ENCODE measurements at regions not wholly inside any gene's neighbourhood (a gene's known extent, or its start where the extent isn't known, plus 50 kb on each side); places are given as distances from the start of the nearest gene placed in this dataset.

DNA sequence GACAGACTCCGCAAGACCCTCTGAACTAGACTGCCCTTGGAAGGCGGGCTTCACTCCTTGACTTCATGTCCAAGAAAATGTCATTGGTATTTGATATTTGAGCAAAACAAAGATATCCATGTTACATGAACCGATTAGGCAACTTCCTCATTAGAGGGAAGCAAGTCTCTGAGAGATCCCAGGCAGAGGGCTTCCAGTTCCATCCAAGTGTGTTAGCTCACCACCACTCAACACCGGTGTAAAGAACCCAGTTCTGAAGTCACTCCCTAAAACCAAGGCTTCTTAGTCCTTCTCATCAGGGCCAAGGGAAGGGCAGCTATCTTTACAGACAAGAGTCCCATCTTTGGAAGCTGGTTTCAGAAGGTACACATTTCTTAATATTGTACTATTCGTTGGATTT is 87.2 kb upstream of the CDKN3 start:
- Mint-ChIP-seq H3K4me3 (no peak overlapping the region), H3K27me3 (peaks cover 59% of the 10 kb centered on the region), H3K4me1 (no peaks in the 10 kb centered on the region), H3K36me3 (ENCODE audit: insufficient read depth) (no peaks in the 10 kb centered on the region), H3K9me3 (no peaks in the 10 kb centered on the region), H3K27ac (ENCODE audit: low read depth) (no peak overlapping the region)
- DNase-seq (ENCODE audit: low spot score in 2 of 2), result no peak
- no peak for ATAC-seq (replicated peaks; ENCODE audit: extremely low read depth, poor library complexity, severe bottlenecking)

DNA sequence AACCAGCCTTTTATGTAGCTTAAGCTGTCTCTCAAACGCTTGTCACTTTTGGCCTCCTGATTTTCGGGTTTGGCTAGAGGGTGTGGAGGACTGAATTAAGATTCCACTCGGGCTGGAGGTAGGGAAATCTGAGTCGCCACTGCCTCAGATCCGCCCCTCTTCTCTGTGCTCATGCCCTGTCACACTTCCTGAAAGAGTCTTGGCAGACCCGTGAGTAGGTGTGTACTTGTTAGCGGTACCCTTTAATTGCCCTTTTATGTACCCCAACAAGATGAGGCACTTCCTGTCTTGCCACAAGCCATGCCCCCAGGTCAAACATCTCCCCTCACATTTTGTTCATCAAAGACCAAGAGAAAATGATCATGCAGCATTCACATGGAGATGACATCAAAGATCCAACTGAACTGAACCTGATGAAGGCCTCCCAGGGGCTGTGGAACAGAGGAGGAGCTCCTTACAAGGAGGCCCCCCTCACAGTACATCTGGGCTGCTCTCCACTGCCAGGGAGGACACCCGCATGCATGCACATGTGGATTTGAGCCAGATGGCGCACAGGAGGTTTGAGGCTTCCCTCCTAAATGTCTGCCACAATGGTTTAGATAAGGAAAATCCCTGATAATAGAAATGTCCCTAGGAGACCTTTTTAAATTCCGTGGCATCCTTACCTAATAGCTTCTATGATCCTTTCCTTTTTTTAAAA is 86.5 kb upstream of the CDKN3 start:
- no peak overlapping the region for H3K27ac Mint-ChIP-seq (ENCODE audit: low read depth)

DNA sequence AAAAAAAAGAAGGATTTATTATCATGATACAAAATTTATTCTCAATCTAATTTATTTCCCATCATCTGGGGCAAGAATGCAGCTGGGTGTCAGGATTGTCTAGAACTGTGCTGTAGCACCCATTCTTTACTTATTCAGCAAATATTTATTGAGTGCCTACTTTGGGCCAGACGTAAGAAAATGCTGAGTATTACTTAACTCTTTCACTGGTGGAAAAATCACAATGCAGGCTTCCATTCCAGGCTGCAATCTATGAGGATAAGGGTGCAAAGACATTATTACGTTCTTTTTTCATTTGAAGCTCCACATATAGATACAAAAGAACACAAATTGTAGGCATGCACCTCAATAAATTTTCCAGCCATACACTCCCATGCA is 86.0 kb upstream of the CDKN3 start:
- no peak overlapping the region for H3K4me3 Mint-ChIP-seq
- no peaks in the 10 kb centered on the region for H3K4me1 Mint-ChIP-seq
- ATAC-seq (replicated peaks; ENCODE audit: extremely low read depth, poor library complexity, severe bottlenecking) (no peak), DNase-seq (ENCODE audit: low spot score in 2 of 2) (no peak)
- no peaks in the 10 kb centered on the region for H3K9me3 Mint-ChIP-seq
- H3K27ac Mint-ChIP-seq (ENCODE audit: low read depth), result no peak overlapping the region
- peaks cover 59% of the 10 kb centered on the region for H3K27me3 Mint-ChIP-seq
- H3K36me3 Mint-ChIP-seq (ENCODE audit: insufficient read depth), result no peaks in the 10 kb centered on the region

More for the DNA sequence above, 86.5 kb upstream of the CDKN3 start:
- Mint-ChIP-seq H3K36me3 (ENCODE audit: insufficient read depth) (no peaks in the 10 kb centered on the region), H3K9me3 (no peaks in the 10 kb centered on the region), H3K4me3 (no peak overlapping the region), H3K27me3 (peaks cover 59% of the 10 kb centered on the region), H3K4me1 (no peaks in the 10 kb centered on the region)
- no peak for DNase-seq (ENCODE audit: low spot score in 2 of 2)
- ATAC-seq (replicated peaks; ENCODE audit: extremely low read depth, poor library complexity, severe bottlenecking), result no peak

DNA sequence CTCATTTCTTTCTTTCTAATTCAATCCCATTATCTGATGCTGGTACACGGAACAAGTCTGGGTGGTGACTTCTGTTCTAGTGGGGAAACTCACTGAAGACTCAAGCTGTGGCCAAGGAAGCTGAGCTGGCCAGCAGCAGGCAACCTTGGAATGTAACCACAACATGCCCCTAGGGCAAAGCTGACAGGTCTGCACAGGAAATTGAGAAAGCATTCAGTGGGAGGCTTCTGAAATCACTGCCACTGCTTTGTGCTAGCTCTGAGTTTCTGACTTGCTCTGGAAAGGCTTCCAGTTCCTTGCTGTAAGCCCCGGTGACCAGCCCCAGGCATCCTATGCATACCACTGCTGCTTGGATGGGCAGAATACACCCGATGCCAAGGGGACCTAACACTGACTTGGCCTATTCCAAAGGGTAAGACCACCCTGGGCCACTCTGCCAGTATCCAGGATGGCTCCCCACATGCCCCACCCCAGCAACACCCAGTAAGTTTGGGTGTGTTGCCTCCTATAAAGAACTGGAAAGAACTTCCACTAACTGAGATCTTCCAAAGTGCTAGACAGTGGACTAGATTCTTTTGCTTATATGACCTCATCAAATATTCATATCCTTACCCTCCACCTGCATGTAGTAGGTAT is 84.5 kb upstream of the CDKN3 start:
- no peak overlapping the region for H3K4me3 Mint-ChIP-seq
- H3K4me1 Mint-ChIP-seq, result no peaks in the 10 kb centered on the region
- no peaks in the 10 kb centered on the region for H3K36me3 Mint-ChIP-seq (ENCODE audit: insufficient read depth)
- H3K27me3 Mint-ChIP-seq, result peaks cover 53% of the 10 kb centered on the region
- H3K9me3 Mint-ChIP-seq, result no peaks in the 10 kb centered on the region
- ATAC-seq (replicated peaks; ENCODE audit: extremely low read depth, poor library complexity, severe bottlenecking), result no peak
- no peak for DNase-seq (ENCODE audit: low spot score in 2 of 2)
- H3K27ac Mint-ChIP-seq (ENCODE audit: low read depth), result no peak overlapping the region

DNA sequence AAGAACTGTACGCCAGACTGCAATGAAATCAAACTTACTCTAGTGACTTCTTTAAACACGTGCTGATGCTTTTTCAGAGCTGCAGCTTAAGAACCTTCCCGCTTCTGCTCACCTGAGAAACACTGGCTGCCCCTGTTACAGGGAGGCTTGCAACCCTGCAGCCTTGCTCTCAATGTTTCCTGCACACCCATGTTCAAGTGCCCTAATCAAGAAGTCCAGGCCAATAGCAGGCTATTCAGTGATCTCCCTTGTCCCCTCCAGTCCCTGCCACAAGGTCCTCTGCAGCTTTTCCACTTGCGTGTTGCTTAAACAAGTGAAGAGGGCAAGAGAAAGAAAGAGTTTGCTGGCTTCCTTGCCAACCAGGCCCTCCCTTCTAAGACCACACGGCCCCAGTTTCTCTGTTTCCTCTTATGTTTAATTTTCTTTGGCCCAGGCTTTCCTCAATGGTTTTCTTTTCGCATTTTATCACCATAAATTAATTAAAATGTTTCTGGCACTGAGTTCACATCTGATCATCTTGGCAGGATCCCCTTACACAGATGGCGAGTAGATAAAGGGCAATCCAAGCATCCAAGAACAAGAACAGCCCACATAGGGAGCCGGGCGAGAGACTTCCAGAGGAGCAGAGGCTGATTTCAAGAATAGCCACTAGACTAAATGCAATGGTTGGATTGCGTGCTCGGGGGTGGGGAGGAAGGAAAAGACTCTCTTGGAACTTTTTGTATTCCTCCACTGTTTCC is 82.3 kb upstream of the CDKN3 start:
- ATAC-seq (replicated peaks; ENCODE audit: extremely low read depth, poor library complexity, severe bottlenecking) (no peak), DNase-seq (ENCODE audit: low spot score in 2 of 2) (no peak)
- Mint-ChIP-seq H3K27ac (ENCODE audit: low read depth) (no peak overlapping the region), H3K4me1 (no peaks in the 10 kb centered on the region), H3K36me3 (ENCODE audit: insufficient read depth) (no peaks in the 10 kb centered on the region), H3K27me3 (peaks cover 53% of the 10 kb centered on the region), H3K4me3 (no peak overlapping the region), H3K9me3 (no peaks in the 10 kb centered on the region)

DNA sequence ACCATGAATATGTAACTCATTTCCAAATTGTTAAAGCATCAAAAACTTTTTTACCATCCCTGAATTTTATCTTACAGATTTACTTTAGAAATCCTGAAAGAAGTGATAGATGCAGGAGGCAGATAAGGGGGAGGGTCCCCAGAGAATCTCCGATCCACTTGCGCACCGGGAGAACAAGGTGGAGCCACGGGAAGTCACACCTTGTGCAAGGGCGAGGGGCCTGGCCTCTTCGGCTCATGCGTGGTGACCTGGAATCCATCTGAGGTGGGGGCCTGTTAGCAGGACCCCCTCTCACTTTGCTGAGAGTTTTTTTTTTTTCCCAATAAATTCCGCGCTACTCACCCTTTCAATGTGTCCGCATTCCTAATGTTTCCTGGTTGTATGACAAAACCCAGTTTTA is 80.2 kb upstream of the CDKN3 start:
- DNase-seq (ENCODE audit: low spot score in 2 of 2) (no peak), ATAC-seq (replicated peaks; ENCODE audit: extremely low read depth, poor library complexity, severe bottlenecking) (no peak)
- no peaks in the 10 kb centered on the region for H3K9me3 Mint-ChIP-seq
- H3K27me3 Mint-ChIP-seq, result peaks cover 52% of the 10 kb centered on the region
- H3K4me1 Mint-ChIP-seq, result no peaks in the 10 kb centered on the region
- H3K27ac Mint-ChIP-seq (ENCODE audit: low read depth), result no peak overlapping the region
- no peaks in the 10 kb centered on the region for H3K36me3 Mint-ChIP-seq (ENCODE audit: insufficient read depth)
- no peak overlapping the region for H3K4me3 Mint-ChIP-seq

DNA sequence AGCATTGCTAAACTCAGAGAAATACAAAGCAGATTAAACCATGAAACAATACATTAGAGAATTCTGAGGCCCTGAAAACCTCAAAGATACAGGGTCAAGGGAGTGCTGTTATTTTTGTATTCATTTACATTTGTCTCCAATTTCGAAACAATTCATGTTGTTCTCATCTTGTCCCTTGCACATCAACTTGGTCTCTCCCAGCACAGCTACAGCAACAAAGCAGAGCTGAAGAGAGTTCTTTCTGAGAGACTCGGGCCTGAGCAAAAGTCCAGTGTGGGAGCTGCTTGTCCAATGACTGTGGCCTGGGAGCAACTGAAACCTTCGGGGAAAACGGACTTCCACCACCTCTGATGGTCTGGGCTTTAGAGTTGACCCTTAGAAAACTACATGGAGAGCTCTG is 79.4 kb upstream of the CDKN3 start:
- DNase-seq (ENCODE audit: low spot score in 2 of 2) (no peak), ATAC-seq (replicated peaks; ENCODE audit: extremely low read depth, poor library complexity, severe bottlenecking) (no peak)
- Mint-ChIP-seq H3K4me1 (no peaks in the 10 kb centered on the region), H3K27me3 (peaks cover 46% of the 10 kb centered on the region), H3K36me3 (ENCODE audit: insufficient read depth) (no peaks in the 10 kb centered on the region), H3K27ac (ENCODE audit: low read depth) (no peak overlapping the region), H3K4me3 (no peak overlapping the region), H3K9me3 (no peaks in the 10 kb centered on the region)

DNA sequence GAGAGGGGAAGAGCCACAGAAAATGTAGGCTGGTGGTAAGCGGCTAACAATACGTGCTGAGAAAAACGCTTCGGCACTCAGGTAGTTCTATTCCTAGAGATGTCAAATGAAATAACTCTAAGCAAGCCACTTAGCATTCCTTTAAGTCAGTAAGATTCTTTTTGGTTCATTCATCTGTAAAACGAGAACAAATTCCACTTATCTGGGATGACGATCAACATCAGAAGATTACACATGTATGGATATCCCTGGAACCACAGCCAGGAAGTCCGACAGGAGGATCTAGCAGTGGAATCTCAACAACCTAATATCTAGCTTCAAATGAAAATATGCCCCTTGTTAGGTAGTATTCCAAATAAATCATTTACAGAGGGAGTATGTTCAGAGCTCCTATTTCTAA is 74.6 kb upstream of the CDKN3 start:
- no peaks in the 10 kb centered on the region for H3K36me3 Mint-ChIP-seq (ENCODE audit: insufficient read depth)
- no peaks in the 10 kb centered on the region for H3K9me3 Mint-ChIP-seq
- H3K27ac Mint-ChIP-seq (ENCODE audit: low read depth), result no peak overlapping the region
- H3K27me3 Mint-ChIP-seq, result peaks cover 47% of the 10 kb centered on the region
- no peak for ATAC-seq (replicated peaks; ENCODE audit: extremely low read depth, poor library complexity, severe bottlenecking)
- no peaks in the 10 kb centered on the region for H3K4me1 Mint-ChIP-seq
- H3K4me3 Mint-ChIP-seq, result no peak overlapping the region
- no peak for DNase-seq (ENCODE audit: low spot score in 2 of 2)

DNA sequence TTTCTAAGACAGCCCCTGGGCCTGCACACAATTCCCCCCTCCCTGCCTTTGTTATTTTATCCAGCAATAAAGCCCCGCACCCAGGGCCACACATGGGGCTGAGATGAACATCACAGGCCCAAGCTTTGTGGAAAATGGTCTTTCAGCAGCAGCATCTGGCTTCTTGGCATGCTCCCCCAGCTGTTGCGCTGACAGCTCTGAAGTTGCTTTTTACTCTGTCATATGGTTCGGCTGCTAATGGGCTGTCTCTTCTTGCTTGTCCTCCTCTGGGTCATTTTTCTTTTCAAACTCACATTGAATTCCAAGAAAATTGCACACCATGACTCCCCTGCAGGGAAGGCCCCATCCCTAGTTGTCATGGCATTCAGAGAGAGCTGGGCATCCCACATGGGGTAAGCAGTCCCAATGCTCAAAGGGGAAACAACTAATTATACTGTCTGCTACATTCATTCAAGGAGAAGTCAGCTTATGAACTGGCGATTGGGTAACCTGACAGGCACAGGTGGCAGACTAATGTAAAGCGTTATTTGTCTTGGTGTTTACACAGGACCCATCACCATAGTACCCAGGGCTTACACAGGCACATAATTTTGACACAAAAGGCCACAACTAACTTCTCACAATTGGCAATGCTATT is 74.0 kb upstream of the CDKN3 start:
- Mint-ChIP-seq H3K4me3 (no peak overlapping the region), H3K27ac (ENCODE audit: low read depth) (no peak overlapping the region), H3K36me3 (ENCODE audit: insufficient read depth) (no peaks in the 10 kb centered on the region), H3K27me3 (peaks cover 53% of the 10 kb centered on the region), H3K4me1 (no peaks in the 10 kb centered on the region), H3K9me3 (no peaks in the 10 kb centered on the region)
- DNase-seq (ENCODE audit: low spot score in 2 of 2), result no peak
- ATAC-seq (replicated peaks; ENCODE audit: extremely low read depth, poor library complexity, severe bottlenecking), result no peak

DNA sequence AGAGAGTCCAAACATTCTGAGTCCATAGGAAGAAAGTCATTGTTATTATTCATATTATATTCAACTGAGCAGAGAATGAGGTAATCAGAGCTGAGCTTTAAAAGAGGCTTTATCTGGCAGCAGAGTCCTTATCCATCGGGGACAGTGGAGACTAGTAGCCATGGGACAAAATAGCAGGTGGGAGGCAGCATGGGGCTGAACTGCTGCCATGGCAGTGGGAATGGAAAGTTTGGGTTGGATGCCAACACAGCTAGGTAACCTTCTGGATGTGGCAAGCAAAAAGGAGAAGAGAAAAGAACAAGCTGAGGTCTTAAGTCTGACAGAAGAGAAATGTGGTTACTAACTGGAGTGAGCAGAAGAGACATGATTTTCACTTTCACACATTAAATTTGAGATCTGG is 71.0 kb upstream of the CDKN3 start:
- ATAC-seq (replicated peaks; ENCODE audit: extremely low read depth, poor library complexity, severe bottlenecking), result no peak
- Mint-ChIP-seq H3K4me1 (no peaks in the 10 kb centered on the region), H3K9me3 (no peaks in the 10 kb centered on the region), H3K4me3 (no peak overlapping the region), H3K27ac (ENCODE audit: low read depth) (no peak overlapping the region), H3K27me3 (peaks cover 66% of the 10 kb centered on the region), H3K36me3 (ENCODE audit: insufficient read depth) (no peaks in the 10 kb centered on the region)
- no peak for DNase-seq (ENCODE audit: low spot score in 2 of 2)

DNA sequence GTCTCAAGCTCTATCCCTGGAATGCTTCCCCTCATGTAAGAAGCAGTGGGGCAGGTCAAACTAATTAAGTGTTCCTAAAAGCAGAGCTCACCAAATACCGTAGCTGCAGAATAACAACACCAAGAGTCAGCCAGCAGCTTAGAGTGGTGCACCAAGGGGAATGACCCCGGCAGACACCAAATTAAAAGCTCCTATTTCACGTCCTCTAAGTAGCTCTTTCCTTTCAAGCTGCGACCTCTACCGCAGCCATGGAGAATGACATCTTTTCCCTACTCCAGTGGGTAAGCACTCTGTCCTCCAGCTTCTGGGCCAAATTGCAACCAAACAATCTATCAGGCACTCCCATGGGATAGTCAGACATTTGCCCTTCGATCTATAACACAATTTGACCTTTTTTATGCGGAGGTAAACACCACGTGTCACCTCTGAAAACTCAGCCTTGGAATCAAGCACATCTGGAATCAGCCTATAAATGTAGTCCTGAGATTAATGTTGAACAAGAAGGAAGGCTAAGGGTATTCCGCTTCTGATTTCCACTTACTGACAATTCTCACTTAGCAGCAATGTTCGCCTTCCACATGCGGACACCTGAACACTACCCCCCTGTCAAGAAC is 67.6 kb upstream of the CDKN3 start:
- Mint-ChIP-seq H3K4me3 (no peak overlapping the region), H3K27me3 (peaks cover 83% of the 10 kb centered on the region), H3K36me3 (ENCODE audit: insufficient read depth) (no peaks in the 10 kb centered on the region), H3K4me1 (no peaks in the 10 kb centered on the region), H3K27ac (ENCODE audit: low read depth) (no peak overlapping the region), H3K9me3 (no peaks in the 10 kb centered on the region)
- DNase-seq (ENCODE audit: low spot score in 2 of 2) (no peak), ATAC-seq (replicated peaks; ENCODE audit: extremely low read depth, poor library complexity, severe bottlenecking) (no peak)

DNA sequence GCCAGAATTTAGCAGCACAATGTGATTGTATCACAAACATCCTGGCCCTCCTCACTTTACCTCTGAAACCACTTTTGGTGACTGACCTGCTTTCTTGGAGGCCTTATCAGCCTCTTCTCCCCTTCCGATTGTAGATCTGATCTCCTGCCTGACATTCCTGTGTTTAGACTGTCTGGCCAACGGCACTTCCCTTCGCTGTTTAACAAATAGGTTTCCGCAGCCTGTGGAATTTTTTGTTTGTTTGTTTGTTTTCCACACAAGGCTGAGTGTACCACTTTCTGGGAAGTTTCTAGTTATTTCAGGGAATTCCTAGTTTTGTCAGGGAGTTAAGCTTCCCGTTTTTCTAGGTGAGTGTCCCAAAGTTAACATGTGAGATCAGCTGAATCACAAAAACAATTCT is 65.9 kb upstream of the CDKN3 start:
- H3K9me3 Mint-ChIP-seq, result no peaks in the 10 kb centered on the region
- no peak overlapping the region for H3K4me3 Mint-ChIP-seq
- ATAC-seq (replicated peaks; ENCODE audit: extremely low read depth, poor library complexity, severe bottlenecking) (no peak), DNase-seq (ENCODE audit: low spot score in 2 of 2) (no peak)
- no peaks in the 10 kb centered on the region for H3K36me3 Mint-ChIP-seq (ENCODE audit: insufficient read depth)
- no peak overlapping the region for H3K27ac Mint-ChIP-seq (ENCODE audit: low read depth)
- peaks cover 79% of the 10 kb centered on the region for H3K27me3 Mint-ChIP-seq
- no peaks in the 10 kb centered on the region for H3K4me1 Mint-ChIP-seq

Measured in central memory CD8-positive, alpha-beta T cell (primary cell).